Left lung (tissue), 4 donors: ENCODE measurements at regions not wholly inside any gene's neighbourhood (a gene's known extent, or its start where the extent isn't known, plus 50 kb on each side); places are given as distances from the start of the nearest gene placed in this dataset.

Source experiments
- ATAC-seq: fragments of 200-7000 bp; cut with Tn5 transposase; one replicate; pipeline ENCODE4 v1.9.1; 2020; ENCODE audit warnings: moderate library complexity
- DNase-seq, 4 donors: peaks; one replicate each; pipeline ENCODE4 v3.0.0-alpha.2; 2013 to 2020
- H3K27ac ChIP-seq, 2 donors: fragments of 200-600 bp; sonication (generic) in 1 of 2; one replicate each; pipeline versions ENCODE4 v1.5.0 to v1.8.0; 2020 to 2021
- H3K27me3 ChIP-seq, 2 donors: fragments of 200-600 bp; sonication (generic) in 1 of 2; one replicate each; pipeline versions ENCODE4 v1.5.0 to v1.8.0; 2020 to 2021
- H3K36me3 ChIP-seq, 2 donors: fragments of 200-600 bp; sonication (generic) in 1 of 2; one replicate each; pipeline versions ENCODE4 v1.5.0 to v1.8.0; 2020 to 2021
- H3K4me1 ChIP-seq, 2 donors: fragments of 200-600 bp; one replicate each; pipeline ENCODE4 v1.8.0; 2021
- H3K4me3 ChIP-seq, 2 donors: fragments of 200-600 bp; sonication (generic) in 1 of 2; one replicate each; pipeline versions ENCODE4 v1.5.0 to v1.8.0; 2020 to 2021; ENCODE audit warnings: mild to moderate bottlenecking in 1 of 2
- H3K9me3 ChIP-seq, 2 donors: fragments of 200-600 bp; sonication (generic) in 1 of 2; one replicate each; pipeline versions ENCODE4 v1.5.0 to v1.8.0; 2020 to 2021
- intact Hi-C, 2 donors: fragments of 100-400 bp; cut with DNase I; formaldehyde crosslinking; loops; one replicate each; pipeline versions ENCODE4 v1.11.2 to v1.14.2; 2022
- TF ChIP-seq, protein P1 (sequence below), 2 donors: fragments of 200-600 bp; sonication (generic) in 1 of 2; IDR thresholded peaks; one replicate each; pipeline versions ENCODE4 v1.5.0 to v1.8.0; 2021; ENCODE audit warnings: antibody characterized with exemption in 2 of 2
- donor health status: DM: no; HTN: yes; CAD: no.
- donor health status: DM: no; HTN: no; CAD: no.

DNA sequence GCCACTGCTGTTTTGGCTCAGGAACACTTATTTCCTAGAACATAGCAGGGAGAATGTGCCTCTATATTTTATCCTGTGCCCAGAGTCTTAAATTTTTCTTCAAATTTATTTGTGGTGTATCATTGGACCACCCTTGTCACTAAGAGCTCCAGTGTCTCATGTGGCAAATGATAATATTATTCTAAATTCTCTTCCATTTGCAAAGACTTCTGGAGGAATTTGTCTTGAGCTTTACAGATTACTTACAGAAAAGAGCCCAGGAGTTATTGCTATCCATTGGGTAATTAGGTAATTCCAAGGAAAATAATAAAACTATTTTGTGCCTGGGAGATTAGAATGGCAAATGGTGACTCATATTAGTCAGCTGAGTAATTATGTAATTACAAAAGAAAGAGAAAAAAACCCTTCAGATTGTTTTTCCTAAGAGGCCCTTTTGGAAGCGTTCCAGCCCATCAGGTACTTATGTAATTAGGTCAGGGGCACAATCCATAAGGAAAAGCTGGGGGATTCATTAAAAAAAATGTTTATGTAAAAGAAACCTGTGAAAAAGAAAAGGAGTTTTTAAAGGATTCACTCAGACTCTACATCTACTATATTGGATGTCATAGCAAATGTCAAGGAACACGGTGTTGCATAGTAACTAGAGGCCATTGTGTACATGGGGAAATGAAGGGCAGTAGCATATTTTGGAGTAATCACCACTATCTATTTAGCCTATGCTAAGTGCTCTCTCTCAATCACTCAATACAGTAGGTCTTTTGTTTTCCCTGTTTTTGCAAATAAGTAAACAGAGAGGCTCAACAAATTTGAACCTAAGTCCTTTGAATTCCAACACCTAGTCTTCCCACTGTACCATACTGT is 380.9 kb upstream of the RARB start:
- H3K27me3 ChIP-seq, result no peaks in the 10 kb centered on the region
- intact Hi-C loops, result no loop called here
- H3K27ac ChIP-seq, result no peak overlapping the region
- DNase-seq (no peak), ATAC-seq (no peak)
- H3K9me3 ChIP-seq, result no peaks in the 10 kb centered on the region
- no peaks in the 10 kb centered on the region for H3K4me1 ChIP-seq
- no peak overlapping the region for H3K4me3 ChIP-seq
- TF ChIP-seq, protein P1, sequence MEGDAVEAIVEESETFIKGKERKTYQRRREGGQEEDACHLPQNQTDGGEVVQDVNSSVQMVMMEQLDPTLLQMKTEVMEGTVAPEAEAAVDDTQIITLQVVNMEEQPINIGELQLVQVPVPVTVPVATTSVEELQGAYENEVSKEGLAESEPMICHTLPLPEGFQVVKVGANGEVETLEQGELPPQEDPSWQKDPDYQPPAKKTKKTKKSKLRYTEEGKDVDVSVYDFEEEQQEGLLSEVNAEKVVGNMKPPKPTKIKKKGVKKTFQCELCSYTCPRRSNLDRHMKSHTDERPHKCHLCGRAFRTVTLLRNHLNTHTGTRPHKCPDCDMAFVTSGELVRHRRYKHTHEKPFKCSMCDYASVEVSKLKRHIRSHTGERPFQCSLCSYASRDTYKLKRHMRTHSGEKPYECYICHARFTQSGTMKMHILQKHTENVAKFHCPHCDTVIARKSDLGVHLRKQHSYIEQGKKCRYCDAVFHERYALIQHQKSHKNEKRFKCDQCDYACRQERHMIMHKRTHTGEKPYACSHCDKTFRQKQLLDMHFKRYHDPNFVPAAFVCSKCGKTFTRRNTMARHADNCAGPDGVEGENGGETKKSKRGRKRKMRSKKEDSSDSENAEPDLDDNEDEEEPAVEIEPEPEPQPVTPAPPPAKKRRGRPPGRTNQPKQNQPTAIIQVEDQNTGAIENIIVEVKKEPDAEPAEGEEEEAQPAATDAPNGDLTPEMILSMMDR (IDR thresholded peaks at IDR 0.05), result no peak
- no peaks in the 10 kb centered on the region for H3K36me3 ChIP-seq

DNA sequence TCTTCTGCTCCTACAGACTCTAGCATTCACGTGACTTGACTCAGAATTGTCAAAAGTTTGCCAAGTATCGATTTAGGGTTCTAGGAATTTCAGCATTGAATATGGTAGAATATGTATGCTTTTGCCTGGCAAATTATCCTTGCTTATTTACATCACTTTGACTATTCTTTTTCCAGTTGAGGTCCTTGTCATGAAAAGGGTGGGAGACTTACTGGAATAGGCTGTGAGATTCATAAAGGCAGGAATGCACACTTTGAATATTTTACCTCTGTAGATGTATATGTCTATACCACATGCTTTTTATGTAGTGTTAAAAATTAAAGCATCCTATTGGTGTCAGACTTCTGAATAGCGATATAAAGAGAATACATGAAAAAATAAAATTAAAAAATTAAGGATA is 378.8 kb upstream of the RARB start:
- Histone ChIP-seq H3K4me1 (no peaks in the 10 kb centered on the region), H3K27me3 (no peaks in the 10 kb centered on the region), H3K4me3 (no peak overlapping the region), H3K27ac (no peak overlapping the region), H3K36me3 (no peaks in the 10 kb centered on the region), H3K9me3 (no peaks in the 10 kb centered on the region)
- intact Hi-C loops, result no loop called here
- DNase-seq (no peak), ATAC-seq (no peak)
- TF ChIP-seq, protein P1 (IDR thresholded peaks at IDR 0.05), result no peak

DNA sequence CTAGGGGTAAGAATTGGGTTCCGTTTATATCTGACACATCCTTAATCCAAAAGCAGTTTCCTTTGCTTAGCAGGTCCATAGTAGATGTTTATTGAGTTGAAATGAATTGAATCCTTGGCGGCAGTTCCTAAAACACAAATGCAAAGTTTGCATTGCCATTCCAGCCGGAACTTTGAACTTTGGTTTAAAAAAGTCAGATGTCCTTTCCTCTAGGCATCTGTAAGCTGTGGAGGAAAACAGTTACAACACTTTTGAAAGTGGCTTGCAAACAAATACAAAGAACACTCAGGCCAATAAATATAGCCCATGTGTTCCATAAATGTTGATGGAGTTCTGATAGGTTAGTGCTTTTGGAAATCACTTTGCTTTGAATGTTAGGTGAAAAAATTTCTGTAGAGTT is 374.7 kb upstream of the RARB start:
- H3K27me3 ChIP-seq, result no peaks in the 10 kb centered on the region
- no peak overlapping the region for H3K27ac ChIP-seq
- H3K4me3 ChIP-seq, result no peak overlapping the region
- no peaks in the 10 kb centered on the region for H3K4me1 ChIP-seq
- H3K36me3 ChIP-seq, result no peaks in the 10 kb centered on the region
- TF ChIP-seq, protein P1 (IDR thresholded peaks at IDR 0.05), result no peak
- H3K9me3 ChIP-seq, result no peaks in the 10 kb centered on the region
- ATAC-seq, result no peak
- intact Hi-C loops, result no loop called here
- DNase-seq, result no peak

DNA sequence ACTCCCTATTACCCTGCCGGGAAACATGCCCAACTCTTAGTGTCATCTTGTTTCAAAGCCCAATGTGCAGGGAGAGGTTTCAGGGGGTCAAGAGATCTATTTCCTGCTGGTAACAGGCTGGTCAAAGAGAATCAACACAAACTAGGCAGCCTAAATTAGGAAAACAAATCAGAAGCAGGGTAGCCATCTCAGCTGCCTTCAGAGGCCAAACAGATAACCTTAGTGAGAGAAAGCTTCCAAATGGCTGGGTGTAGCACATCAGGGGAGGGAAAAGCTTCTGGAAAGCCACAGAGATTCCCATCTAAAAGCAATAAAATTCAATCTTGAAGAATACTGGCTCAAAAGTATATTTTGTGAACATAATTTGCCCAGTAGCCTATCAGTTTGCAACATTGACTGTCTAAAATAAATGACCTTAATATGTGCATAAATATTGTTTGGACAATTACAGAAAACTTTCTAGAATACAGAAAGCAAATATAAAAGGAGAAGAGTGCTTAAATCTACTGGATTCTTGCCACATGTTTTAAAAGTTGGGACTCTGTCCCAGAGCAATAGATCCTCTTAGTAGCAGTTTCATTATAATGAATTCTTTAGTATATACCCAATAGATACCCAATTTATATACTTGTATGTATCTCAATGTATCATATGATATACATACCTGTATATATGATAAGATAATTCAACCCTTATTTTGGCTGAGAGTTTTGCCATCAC is 371.9 kb upstream of the RARB start:
- H3K27me3 ChIP-seq, result no peaks in the 10 kb centered on the region
- H3K9me3 ChIP-seq, result no peaks in the 10 kb centered on the region
- H3K4me3 ChIP-seq, result no peak overlapping the region
- intact Hi-C loops, result no loop called here
- H3K27ac ChIP-seq, result no peak overlapping the region
- ATAC-seq (no peak), DNase-seq (peak in 1 of 4 donors; percentile 44)
- TF ChIP-seq, protein P1 (IDR thresholded peaks at IDR 0.05), result no peak
- H3K36me3 ChIP-seq, result no peaks in the 10 kb centered on the region
- H3K4me1 ChIP-seq, result no peaks in the 10 kb centered on the region

DNA sequence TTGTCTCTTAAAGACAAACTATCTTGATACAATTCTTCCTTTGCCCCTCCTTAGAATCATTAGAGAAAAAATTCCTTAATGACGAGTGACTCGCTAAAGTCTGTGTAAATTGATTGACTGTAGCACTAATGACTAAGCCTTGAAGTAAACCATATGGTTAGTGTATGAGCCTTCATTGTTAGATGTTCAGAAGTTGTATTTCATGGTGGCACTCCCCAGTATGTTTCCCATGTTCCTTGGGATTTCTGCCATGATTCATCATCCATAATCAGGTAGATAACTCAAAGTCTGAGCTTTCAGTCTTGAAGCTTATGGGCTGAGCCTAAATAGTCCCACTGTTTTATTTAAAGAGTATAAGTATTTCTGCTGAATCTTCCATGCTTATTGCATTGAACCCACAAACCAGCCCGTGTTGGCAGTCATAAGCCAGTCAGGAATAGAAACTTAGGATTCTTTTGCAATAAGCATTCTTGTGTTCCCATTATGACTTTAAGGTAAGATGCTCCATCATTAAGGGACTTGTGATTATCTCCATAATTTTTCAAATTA is 371.2 kb upstream of the RARB start:
- DNase-seq (no peak), ATAC-seq (no peak)
- intact Hi-C loops, result no loop called here
- Histone ChIP-seq H3K27ac (no peak overlapping the region), H3K27me3 (no peaks in the 10 kb centered on the region), H3K9me3 (no peaks in the 10 kb centered on the region), H3K4me3 (no peak overlapping the region), H3K4me1 (no peaks in the 10 kb centered on the region), H3K36me3 (no peaks in the 10 kb centered on the region)
- TF ChIP-seq, protein P1 (IDR thresholded peaks at IDR 0.05), result no peak
